Natural killer cell treated with Interleukin-12 subunit alpha and Interleukin-12 subunit beta and Interleukin-15 and Interleukin-18, amount 100 ng/mL, for 72 hours (primary cell): ENCODE measurements at regions not wholly inside any gene's neighbourhood (a gene's known extent, or its start where the extent isn't known, plus 50 kb on each side); places are given as distances from the start of the nearest gene placed in this dataset.
"Not testable (repeated sequence)": the region's sequence is repeated elsewhere in the genome, so short reads cannot be mapped to it uniquely, and the experiment has no call there.

ENCODE experiments used
- ATAC-seq, 2 donors: fragments of 150-1000 bp; cut with Tn5 transposase in 1 of 2; sonication (Bioruptor Pico), chemical (Tn5 transposase) in 1 of 2; 2 replicates each; pipeline ENCODE4 v1.10.0; 2021
- DNase-seq: peaks from one replicate; pipeline ENCODE4 v3.0.0; 2022; ENCODE audit warnings: low spot score
- H3K27ac Mint-ChIP-seq, 2 donors: 1 replicate in 1 of 2; 2 replicates in 1 of 2; pipeline ENCODE4 v1.8.0; 2022; ENCODE audit warnings: mixed read lengths in 2 of 2, mild to moderate bottlenecking in 1 of 2, moderate library complexity in 1 of 2
- H3K27me3 Mint-ChIP-seq, 2 donors: 1 replicate in 1 of 2; 2 replicates in 1 of 2; pipeline ENCODE4 v1.8.0; 2022; ENCODE audit warnings: mixed read lengths in 2 of 2
- H3K36me3 Mint-ChIP-seq: one replicate; pipeline ENCODE4 v1.8.0; 2022; ENCODE audit warnings: mixed read lengths
- H3K4me1 Mint-ChIP-seq, 2 donors: 1 replicate in 1 of 2; 2 replicates in 1 of 2; pipeline ENCODE4 v1.8.0; 2022; ENCODE audit warnings: low read depth in 2 of 2, mixed read lengths in 2 of 2, mild to moderate bottlenecking in 1 of 2
- H3K4me3 Mint-ChIP-seq: one replicate; pipeline ENCODE4 v1.8.0; 2022; ENCODE audit warnings: mixed read lengths
- H3K9me3 Mint-ChIP-seq: 2 replicates; pipeline ENCODE4 v1.8.0; 2022; ENCODE audit warnings: mixed read lengths

DNA sequence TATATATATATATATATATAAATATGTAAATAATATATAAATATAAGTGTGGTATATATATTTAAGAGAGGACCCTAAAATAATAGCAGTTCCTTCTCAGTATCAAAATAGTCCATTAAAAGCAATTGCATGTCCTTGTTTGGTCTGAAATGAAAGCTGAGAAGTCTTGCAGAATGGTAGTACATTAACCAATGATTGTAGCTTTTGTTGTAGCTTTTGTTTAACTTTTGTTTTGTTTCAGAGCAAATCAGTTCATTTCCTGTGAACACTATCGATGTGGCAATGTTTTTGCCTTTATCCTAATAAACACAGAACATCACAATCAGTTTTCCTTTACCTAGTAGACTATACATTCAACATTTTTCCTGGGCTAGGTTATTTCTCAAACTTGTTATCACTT lies 1256.2 kb upstream of the SPRY2 start:
- H3K27ac Mint-ChIP-seq, result no peak overlapping the region
- no peak for DNase-seq
- H3K36me3 Mint-ChIP-seq, result no peaks in the 10 kb centered on the region
- no peak overlapping the region for H3K4me3 Mint-ChIP-seq
- no peaks in the 10 kb centered on the region for H3K4me1 Mint-ChIP-seq
- no peaks in the 10 kb centered on the region for H3K27me3 Mint-ChIP-seq
- H3K9me3 Mint-ChIP-seq, result peaks cover 9% of the 10 kb centered on the region
- ATAC-seq, result no peak

DNA sequence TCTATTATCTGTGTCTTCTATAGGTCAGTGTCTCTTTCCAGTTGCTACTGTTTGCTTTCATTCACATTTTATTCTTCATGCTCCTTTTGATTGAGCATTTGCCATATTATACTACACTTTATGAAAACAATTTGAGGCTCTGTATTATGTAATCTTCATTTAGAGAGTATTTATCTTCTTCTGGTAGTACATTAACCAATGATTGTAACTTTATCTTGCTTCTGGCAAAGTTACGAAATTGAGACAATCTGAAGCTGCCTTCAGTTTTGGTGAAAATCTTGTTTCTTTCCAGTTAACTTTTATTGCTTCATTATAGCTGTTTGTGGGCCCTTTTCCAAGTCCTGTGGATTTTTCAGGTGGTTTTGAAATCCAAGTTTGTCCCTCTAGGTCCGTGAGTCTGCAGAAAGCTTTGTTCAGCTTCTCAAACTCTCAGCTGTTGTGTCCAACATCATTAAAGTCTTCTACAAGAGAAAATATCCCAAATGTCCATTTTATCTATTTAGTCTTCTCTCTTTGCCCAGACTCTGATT lies 1255.4 kb upstream of the SPRY2 start:
- Mint-ChIP-seq H3K9me3 (peaks cover 11% of the 10 kb centered on the region), H3K36me3 (no peaks in the 10 kb centered on the region), H3K27me3 (no peaks in the 10 kb centered on the region), H3K4me1 (no peaks in the 10 kb centered on the region), H3K27ac (no peak overlapping the region), H3K4me3 (no peak overlapping the region)
- no peak for DNase-seq
- ATAC-seq, result no peak

DNA sequence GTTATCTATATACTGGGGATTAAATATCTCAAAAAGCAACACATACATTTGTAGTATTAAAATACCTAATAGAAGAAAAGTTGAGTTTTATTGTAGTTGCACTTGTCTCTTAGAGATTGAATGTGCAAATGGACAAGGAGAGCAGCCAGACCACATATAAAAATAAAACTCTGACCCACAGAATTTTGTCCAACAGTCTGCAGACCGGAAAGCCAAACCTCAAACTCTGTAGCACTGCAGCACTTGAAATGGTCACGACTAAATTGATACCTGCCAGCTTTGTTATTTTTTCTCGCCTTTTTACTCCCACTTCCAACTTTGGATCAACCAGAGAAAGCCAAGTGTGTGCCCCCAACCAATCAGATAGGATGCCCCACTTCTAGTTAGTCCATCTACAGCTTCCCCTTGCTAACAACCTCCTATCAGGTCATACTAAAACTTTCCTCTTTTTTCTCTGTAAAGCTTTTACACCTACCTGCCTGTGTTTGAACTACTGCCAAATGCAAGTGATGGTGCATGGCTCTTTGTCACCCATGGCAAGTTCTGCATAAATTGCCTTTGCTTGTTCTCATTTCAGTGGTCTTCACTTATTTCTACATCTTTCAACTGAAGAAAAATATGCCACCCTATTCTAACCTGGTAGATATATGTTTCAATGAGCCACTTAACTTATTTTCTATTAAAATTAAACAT lies 1250.7 kb upstream of the SPRY2 start:
- no peaks in the 10 kb centered on the region for H3K36me3 Mint-ChIP-seq
- no peak for ATAC-seq
- H3K4me1 Mint-ChIP-seq, result no peaks in the 10 kb centered on the region
- no peak overlapping the region for H3K27ac Mint-ChIP-seq
- no peak overlapping the region for H3K4me3 Mint-ChIP-seq
- H3K27me3 Mint-ChIP-seq, result no peaks in the 10 kb centered on the region
- DNase-seq, result no peak
- H3K9me3 Mint-ChIP-seq, result peaks cover 5% of the 10 kb centered on the region

DNA sequence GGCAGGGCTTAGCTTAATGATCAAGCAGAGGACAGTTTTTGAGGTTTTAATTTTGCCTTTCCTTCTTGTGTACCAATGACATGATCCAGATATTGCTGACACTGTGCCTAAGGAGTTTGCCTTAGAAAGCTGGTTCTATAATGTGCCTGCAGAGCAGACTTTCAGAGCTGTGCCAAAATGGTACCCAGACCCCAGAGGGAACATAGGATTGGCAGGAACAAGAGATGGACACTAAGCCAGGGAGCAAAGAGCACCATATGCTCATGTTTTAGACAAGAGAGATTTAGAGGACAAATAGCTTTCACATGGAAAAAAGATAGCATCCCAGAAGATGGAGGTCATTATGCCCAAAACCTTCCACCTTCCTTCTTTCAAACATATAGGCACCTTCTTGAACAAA lies 1241.5 kb upstream of the SPRY2 start:
- peaks cover 4% of the 10 kb centered on the region for H3K36me3 Mint-ChIP-seq
- H3K4me1 Mint-ChIP-seq, result no peaks in the 10 kb centered on the region
- H3K4me3 Mint-ChIP-seq, result no peak overlapping the region
- no peak overlapping the region for H3K27ac Mint-ChIP-seq
- no peaks in the 10 kb centered on the region for H3K27me3 Mint-ChIP-seq
- peaks cover 14% of the 10 kb centered on the region for H3K9me3 Mint-ChIP-seq
- no peak for ATAC-seq
- no peak for DNase-seq

DNA sequence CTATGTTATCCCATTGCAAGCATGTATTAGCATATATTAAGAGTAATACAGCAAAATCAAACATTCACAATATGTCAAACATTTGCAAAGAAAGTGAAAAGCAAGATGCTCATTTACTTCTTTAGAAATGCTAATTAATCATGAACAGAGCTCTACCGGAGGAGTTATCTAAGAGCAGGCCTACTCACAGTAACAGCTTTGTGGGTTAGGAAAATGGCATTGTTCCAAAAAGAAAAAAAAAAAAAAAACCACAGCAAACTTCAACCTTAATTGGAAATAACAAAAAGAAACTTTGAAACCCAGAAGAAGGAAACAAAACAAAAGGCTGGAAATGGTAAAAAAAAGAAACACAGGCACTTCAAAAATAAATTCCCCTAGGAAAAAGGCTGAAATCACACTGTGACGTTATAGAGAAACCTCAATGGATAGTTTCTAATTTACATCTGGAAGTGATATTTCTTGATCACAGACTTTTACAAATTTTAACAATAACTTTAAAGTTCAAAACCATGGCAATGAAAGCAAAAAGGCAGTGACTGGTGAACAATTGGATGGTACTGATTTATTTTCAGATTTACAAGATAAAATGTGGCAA lies 1236.8 kb upstream of the SPRY2 start:
- Mint-ChIP-seq H3K4me1 (no peaks in the 10 kb centered on the region), H3K9me3 (peaks cover 14% of the 10 kb centered on the region), H3K27ac (no peak overlapping the region), H3K36me3 (peaks cover 4% of the 10 kb centered on the region), H3K27me3 (no peaks in the 10 kb centered on the region), H3K4me3 (no peak overlapping the region)
- ATAC-seq (no peak), DNase-seq (no peak)

- Mint-ChIP-seq H3K4me3 (no peak overlapping the region), H3K4me1 (no peaks in the 10 kb centered on the region), H3K9me3 (peaks cover 11% of the 10 kb centered on the region), H3K36me3 (no peaks in the 10 kb centered on the region), H3K27ac (no peak overlapping the region), H3K27me3 (no peaks in the 10 kb centered on the region)
- ATAC-seq, result no peak
- DNase-seq, result no peak
These were observed 1227.9 kb upstream of the SPRY2 start for GRCh38 chr13:81568824-81569223.

DNA sequence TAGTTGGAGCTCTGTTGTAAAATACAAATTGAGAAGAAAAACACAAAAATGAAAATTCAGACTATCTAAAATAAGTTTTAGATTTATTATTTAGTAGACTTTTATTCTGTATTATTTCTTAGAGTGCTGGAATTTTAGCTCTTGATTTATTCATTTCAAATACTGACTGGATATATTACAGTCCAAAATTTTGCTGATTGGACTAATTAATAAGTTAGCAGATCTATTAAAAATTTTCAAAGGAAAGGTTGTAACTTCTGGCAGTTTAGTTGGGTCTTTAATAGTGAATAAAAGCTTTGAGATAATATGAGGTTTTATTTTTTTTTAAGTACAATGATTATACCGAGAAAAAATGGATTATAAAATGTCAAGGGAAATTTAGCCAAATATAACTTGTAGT lies 1224.9 kb upstream of the SPRY2 start:
- Mint-ChIP-seq H3K27ac (no peak overlapping the region), H3K9me3 (peaks cover 15% of the 10 kb centered on the region), H3K36me3 (no peaks in the 10 kb centered on the region), H3K4me1 (no peaks in the 10 kb centered on the region), H3K27me3 (no peaks in the 10 kb centered on the region), H3K4me3 (no peak overlapping the region)
- no peak for DNase-seq
- no peak for ATAC-seq

- ATAC-seq (no peak), DNase-seq (no peak)
- Mint-ChIP-seq H3K27ac (no peak overlapping the region), H3K9me3 (peaks cover 13% of the 10 kb centered on the region), H3K36me3 (no peaks in the 10 kb centered on the region), H3K4me1 (no peaks in the 10 kb centered on the region), H3K27me3 (no peaks in the 10 kb centered on the region), H3K4me3 (no peak overlapping the region)
These were observed 1222.2 kb upstream of the SPRY2 start for GRCh38 chr13:81563091-81563490.

DNA sequence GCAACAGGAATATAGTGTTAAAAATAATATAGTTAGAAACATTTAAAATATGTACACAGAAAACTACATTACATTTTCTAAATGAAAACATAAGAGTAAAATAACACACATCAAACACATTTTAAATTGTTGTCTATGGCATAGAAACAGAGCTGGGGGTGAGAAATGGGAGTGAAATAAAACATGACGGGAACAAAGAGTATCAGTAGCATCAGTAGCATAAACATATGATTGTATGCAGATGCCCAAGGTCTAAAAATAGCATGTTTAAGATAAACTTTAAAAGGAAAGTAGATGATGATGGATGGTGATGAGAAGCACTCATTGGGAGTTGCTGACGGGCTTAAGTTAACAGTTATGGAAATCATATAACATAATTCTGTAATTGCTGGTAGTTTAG lies 1221.7 kb upstream of the SPRY2 start:
- peaks cover 10% of the 10 kb centered on the region for H3K9me3 Mint-ChIP-seq

DNA sequence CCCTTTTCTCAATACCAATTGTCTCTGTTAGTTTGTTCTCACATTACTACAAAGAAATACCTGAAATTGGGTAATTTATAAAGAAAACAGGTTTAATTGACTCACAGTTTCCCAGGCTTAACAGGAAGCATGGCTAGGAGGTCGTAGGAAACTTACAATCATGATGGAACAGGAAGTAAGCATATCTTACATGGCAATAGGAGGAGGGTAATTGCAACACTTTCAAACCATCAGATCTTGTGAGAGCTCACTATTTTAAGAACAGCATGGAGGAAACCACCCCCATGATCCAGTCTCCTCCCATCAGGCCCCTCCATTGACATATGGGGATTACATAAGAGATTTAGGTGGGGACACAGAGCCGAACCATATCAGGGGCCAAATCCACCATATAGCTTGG lies 1210.1 kb upstream of the SPRY2 start:
- DNase-seq, result no peak
- peaks cover 15% of the 10 kb centered on the region for H3K36me3 Mint-ChIP-seq
- peaks cover 22% of the 10 kb centered on the region for H3K9me3 Mint-ChIP-seq
- no peak for ATAC-seq
- no peaks in the 10 kb centered on the region for H3K4me1 Mint-ChIP-seq
- no peaks in the 10 kb centered on the region for H3K27me3 Mint-ChIP-seq
- no peak overlapping the region for H3K27ac Mint-ChIP-seq
- no peak overlapping the region for H3K4me3 Mint-ChIP-seq

More for the DNA sequence above, 1221.7 kb upstream of the SPRY2 start:
- Mint-ChIP-seq H3K27me3 (no peaks in the 10 kb centered on the region), H3K4me3 (no peak overlapping the region), H3K27ac (no peak overlapping the region), H3K36me3 (no peaks in the 10 kb centered on the region), H3K4me1 (no peaks in the 10 kb centered on the region)
- ATAC-seq (no peak), DNase-seq (no peak)

GRCh38 chr13:81546294-81546693 lies 1205.4 kb upstream of the SPRY2 start:
- H3K27me3 Mint-ChIP-seq, H3K4me3 Mint-ChIP-seq, H3K27ac Mint-ChIP-seq, DNase-seq, ATAC-seq, H3K4me1 Mint-ChIP-seq: not testable (repeated sequence)
- Mint-ChIP-seq H3K36me3 (peaks cover 11% of the 10 kb centered on the region), H3K9me3 (peaks cover 28% of the 10 kb centered on the region)

- Mint-ChIP-seq H3K27me3 (no peaks in the 10 kb centered on the region), H3K9me3 (peaks cover 32% of the 10 kb centered on the region), H3K27ac (no peak overlapping the region), H3K36me3 (no peaks in the 10 kb centered on the region), H3K4me1 (no peaks in the 10 kb centered on the region), H3K4me3 (no peak overlapping the region)
- ATAC-seq, result no peak
- no peak for DNase-seq
These were observed 1199.9 kb upstream of the SPRY2 start for GRCh38 chr13:81540777-81541176.

DNA sequence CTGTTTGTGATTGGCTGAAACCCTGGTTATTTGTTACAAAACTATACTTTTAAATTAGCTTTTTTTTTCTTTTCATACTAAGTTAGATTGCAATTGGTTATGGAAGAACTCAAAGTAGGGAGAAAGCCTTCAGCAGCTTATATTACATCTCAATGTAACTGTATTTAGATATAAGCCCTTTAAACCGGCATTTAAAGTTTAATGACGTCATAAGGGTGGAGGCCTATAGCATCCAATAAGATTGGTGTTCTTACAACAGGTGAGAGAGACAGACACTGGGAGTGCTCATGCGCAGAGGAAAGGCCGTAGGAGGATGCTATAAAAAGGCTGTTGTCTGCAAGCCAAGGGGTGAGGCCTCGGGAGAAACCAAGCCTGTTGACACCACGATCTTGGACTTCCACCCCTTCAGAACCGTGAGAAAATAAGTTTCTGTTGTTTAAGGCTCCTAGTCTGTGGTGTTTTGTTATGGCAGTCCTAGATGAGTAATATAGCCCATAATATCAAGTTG lies 1198.8 kb upstream of the SPRY2 start:
- Mint-ChIP-seq H3K36me3 (peaks cover 5% of the 10 kb centered on the region), H3K27me3 (no peaks in the 10 kb centered on the region), H3K4me1 (no peaks in the 10 kb centered on the region), H3K4me3 (no peak overlapping the region), H3K9me3 (peaks cover 41% of the 10 kb centered on the region), H3K27ac (no peak overlapping the region)
- DNase-seq (no peak), ATAC-seq (no peak)

GRCh38 chr13:81498969-81499368 lies 1158.0 kb upstream of the SPRY2 start:
- H3K36me3 Mint-ChIP-seq, result no peaks in the 10 kb centered on the region
- no peak overlapping the region for H3K4me3 Mint-ChIP-seq
- DNase-seq, result no peak
- H3K9me3 Mint-ChIP-seq, result peaks cover 14% of the 10 kb centered on the region
- no peak for ATAC-seq
- H3K4me1 Mint-ChIP-seq, result no peaks in the 10 kb centered on the region
- H3K27ac Mint-ChIP-seq, result no peak overlapping the region
- no peaks in the 10 kb centered on the region for H3K27me3 Mint-ChIP-seq
